Naive B cell (primary cell): ENCODE measurements at regions not wholly inside any gene's neighbourhood (a gene's known extent, or its start where the extent isn't known, plus 50 kb on each side); places are given as distances from the start of the nearest gene placed in this dataset.
A peak's percentile ranks its signal among the peaks of the same experiment; 100 is the strongest.
"Not testable (repeated sequence)": the region's sequence is repeated elsewhere in the genome, so short reads cannot be mapped to it uniquely, and the experiment has no call there.

Experiments
- ATAC-seq, 2 donors: fragments of 150-1000 bp; cut with Tn5 transposase; 2 replicates each; pipeline ENCODE4 v1.10.0; 2021; ENCODE audit warnings: low read depth in 2 of 2, mild to moderate bottlenecking in 2 of 2, moderate library complexity in 2 of 2
- DNase-seq: peaks from one replicate; pipeline ENCODE4 v3.0.0; 2022
- H3K27ac Mint-ChIP-seq, 6 donors: one replicate each; pipeline ENCODE4 v1.8.0; 2020 to 2022; ENCODE audit warnings: mild to moderate bottlenecking in 6 of 6, mixed read lengths in 6 of 6, moderate library complexity in 5 of 6, inconsistent platforms in 2 of 6
- H3K27me3 Mint-ChIP-seq, 3 donors: one replicate each; pipeline ENCODE4 v1.8.0; 2021 to 2022; ENCODE audit warnings: mixed read lengths in 3 of 3, mild to moderate bottlenecking in 1 of 3
- H3K36me3 Mint-ChIP-seq, 2 donors: one replicate each; pipeline ENCODE4 v1.8.0; 2020 to 2022; ENCODE audit warnings: mixed read lengths in 2 of 2, inconsistent platforms in 1 of 2, mild to moderate bottlenecking in 1 of 2
- H3K4me1 Mint-ChIP-seq, 3 donors: one replicate each; pipeline ENCODE4 v1.8.0; 2020 to 2022; ENCODE audit warnings: mixed read lengths in 3 of 3, inconsistent platforms in 1 of 3, mild to moderate bottlenecking in 1 of 3, moderate library complexity in 1 of 3
- H3K4me3 Mint-ChIP-seq, 8 donors: one replicate each; pipeline ENCODE4 v1.8.0; 2020 to 2022; ENCODE audit warnings: mild to moderate bottlenecking in 8 of 8, mixed read lengths in 8 of 8, moderate library complexity in 8 of 8, inconsistent platforms in 2 of 8
- H3K9me3 Mint-ChIP-seq, 7 donors: one replicate each; pipeline ENCODE4 v1.8.0; 2020 to 2022; ENCODE audit warnings: mixed read lengths in 7 of 7, mild to moderate bottlenecking in 5 of 7, inconsistent platforms in 2 of 7, moderate library complexity in 1 of 7

DNA sequence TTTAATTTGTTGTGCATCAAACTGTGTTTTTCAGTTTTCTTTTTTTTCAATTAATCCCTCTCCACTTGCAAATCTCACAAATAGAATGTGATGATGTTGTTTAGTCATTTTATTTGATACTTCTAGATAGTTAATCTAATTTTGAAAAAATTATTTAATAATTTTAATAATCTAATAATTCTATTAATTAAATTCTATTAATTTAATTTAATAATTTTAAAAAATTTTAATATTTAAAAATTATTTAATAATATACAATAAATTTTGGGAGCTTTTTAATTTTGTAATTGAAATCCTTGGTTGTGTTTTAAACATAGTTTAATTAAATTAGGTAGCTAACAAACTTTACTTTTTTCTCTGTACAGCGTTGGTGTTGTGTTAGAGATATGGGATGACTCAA, 393.8 kb downstream of the OLFM4 start:
- Mint-ChIP-seq H3K4me1 (no peaks in the 10 kb centered on the region), H3K27me3 (no peaks in the 10 kb centered on the region), H3K9me3 (peaks cover 0 to 14% (median 1%) of the 10 kb centered on the region in 7 donors), H3K36me3 (no peaks in the 10 kb centered on the region), H3K4me3 (no peak overlapping the region), H3K27ac (no peak overlapping the region)
- DNase-seq (no peak), ATAC-seq (no peak)

DNA sequence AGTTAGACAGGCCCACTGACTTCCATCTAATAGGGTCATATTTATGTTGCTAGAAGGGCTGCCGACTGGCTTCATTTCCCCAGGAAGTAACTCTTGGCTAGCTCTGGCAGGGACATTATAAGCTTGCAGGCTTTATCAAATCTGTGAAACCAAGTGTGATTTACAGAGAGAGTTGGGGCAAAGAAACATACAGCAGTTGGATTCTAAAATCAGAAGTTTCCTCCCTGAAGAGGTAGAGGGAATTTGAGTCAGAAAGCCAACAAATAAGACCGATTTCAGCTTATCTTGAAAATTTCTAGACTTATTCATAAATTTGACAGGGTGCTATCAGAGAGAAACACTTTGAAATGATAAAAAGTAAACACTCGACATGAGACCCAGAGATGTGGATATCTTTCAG, 407.8 kb downstream of the OLFM4 start:
- DNase-seq (no peak), ATAC-seq (no peak)
- H3K9me3 Mint-ChIP-seq, result peaks cover 0 to 12% (median 4%) of the 10 kb centered on the region in 7 donors
- H3K27me3 Mint-ChIP-seq, result no peaks in the 10 kb centered on the region
- no peak overlapping the region for H3K27ac Mint-ChIP-seq
- H3K4me3 Mint-ChIP-seq, result no peak overlapping the region
- H3K4me1 Mint-ChIP-seq, result no peaks in the 10 kb centered on the region
- H3K36me3 Mint-ChIP-seq, result no peaks in the 10 kb centered on the region

GRCh38 chr13:53439439-53440225, 411.0 kb downstream of the OLFM4 start:
- Mint-ChIP-seq H3K27me3 (no peaks in the 10 kb centered on the region), H3K9me3 (peaks cover 0 to 10% (median 5%) of the 10 kb centered on the region in 7 donors), H3K4me3 (no peak overlapping the region), H3K4me1 (no peaks in the 10 kb centered on the region), H3K36me3 (no peaks in the 10 kb centered on the region), H3K27ac (no peak overlapping the region)
- DNase-seq (no peak), ATAC-seq (no peak)

- Mint-ChIP-seq H3K27ac (no peak overlapping the region), H3K9me3 (peaks cover 4 to 11% (median 8%) of the 10 kb centered on the region in 7 donors), H3K36me3 (no peaks in the 10 kb centered on the region), H3K4me1 (no peaks in the 10 kb centered on the region), H3K27me3 (no peaks in the 10 kb centered on the region), H3K4me3 (no peak overlapping the region)
- DNase-seq (no peak), ATAC-seq (no peak)
Observed at GRCh38 chr13:53442979-53443378, 414.4 kb downstream of the OLFM4 start.

DNA sequence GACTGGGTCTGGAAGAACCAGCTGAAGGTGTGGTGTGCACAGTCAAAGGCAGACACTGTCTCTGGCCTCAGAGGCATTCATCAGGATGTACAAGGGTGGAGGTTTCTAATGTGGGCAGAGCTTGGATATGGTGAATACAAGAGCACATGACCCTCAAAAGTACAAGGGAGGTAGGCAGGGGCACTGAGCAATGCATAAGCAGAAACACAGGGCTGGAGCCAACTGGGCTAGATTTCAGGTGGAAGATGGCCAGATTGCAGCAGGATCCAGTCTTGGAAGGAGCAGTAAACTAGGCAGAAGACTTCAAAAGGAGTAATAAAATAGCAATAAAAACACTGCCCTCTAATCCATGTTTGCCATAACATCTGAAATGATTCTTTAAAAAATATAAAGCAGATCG, 417.1 kb downstream of the OLFM4 start:
- no peak overlapping the region for H3K27ac Mint-ChIP-seq
- H3K36me3 Mint-ChIP-seq, result peaks cover 0 to 7% of the 10 kb centered on the region in 2 donors
- no peaks in the 10 kb centered on the region for H3K27me3 Mint-ChIP-seq
- no peak for ATAC-seq
- no peak for DNase-seq
- H3K9me3 Mint-ChIP-seq, result peaks cover 16 to 27% (median 20%) of the 10 kb centered on the region in 7 donors
- H3K4me3 Mint-ChIP-seq, result no peak overlapping the region
- H3K4me1 Mint-ChIP-seq, result no peaks in the 10 kb centered on the region

DNA sequence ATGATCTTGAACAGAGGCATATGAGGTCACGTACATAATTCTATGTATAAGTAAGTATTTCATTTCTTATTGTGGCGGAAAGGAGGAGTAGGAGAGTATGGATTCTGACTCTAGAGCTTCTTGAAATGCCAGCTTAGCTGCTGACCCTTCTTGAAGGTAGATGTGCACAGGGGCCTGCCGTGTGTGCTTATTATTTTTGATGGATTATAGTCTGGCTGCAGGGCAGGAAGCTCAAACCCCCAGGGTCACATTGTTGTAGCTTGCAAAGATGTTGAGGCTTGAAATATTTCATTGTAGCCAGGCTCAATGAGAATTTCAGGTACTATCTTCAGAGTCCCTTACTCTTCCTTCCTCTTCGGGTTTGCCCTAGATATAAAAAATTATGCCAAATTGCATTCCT, 418.8 kb downstream of the OLFM4 start:
- no peak for DNase-seq
- ATAC-seq, result no peak
- H3K9me3 Mint-ChIP-seq, result peaks cover 16 to 33% (median 28%) of the 10 kb centered on the region in 7 donors
- H3K27me3 Mint-ChIP-seq, result no peaks in the 10 kb centered on the region
- no peaks in the 10 kb centered on the region for H3K4me1 Mint-ChIP-seq
- no peak overlapping the region for H3K27ac Mint-ChIP-seq
- peaks cover 0 to 7% of the 10 kb centered on the region in 2 donors for H3K36me3 Mint-ChIP-seq
- no peak overlapping the region for H3K4me3 Mint-ChIP-seq

- DNase-seq (no peak), ATAC-seq (no peak)
- Mint-ChIP-seq H3K27me3 (no peaks in the 10 kb centered on the region), H3K36me3 (peaks cover 0 to 7% of the 10 kb centered on the region in 2 donors), H3K4me3 (no peak overlapping the region), H3K27ac (no peak overlapping the region), H3K4me1 (no peaks in the 10 kb centered on the region), H3K9me3 (peaks cover 16 to 33% (median 28%) of the 10 kb centered on the region in 7 donors)
Observed at GRCh38 chr13:53447863-53448262, 419.2 kb downstream of the OLFM4 start.

- not testable (repeated sequence) for ATAC-seq, H3K36me3 Mint-ChIP-seq, H3K27me3 Mint-ChIP-seq, H3K4me3 Mint-ChIP-seq, H3K4me1 Mint-ChIP-seq, DNase-seq, H3K27ac Mint-ChIP-seq
- H3K9me3 Mint-ChIP-seq, result peaks cover 19 to 42% (median 21%) of the 10 kb centered on the region in 7 donors
Observed at GRCh38 chr13:53452263-53452808, 423.7 kb downstream of the OLFM4 start.

- DNase-seq, result no peak
- H3K27ac Mint-ChIP-seq, result no peak overlapping the region
- peaks cover 0 to 27% (median 20%) of the 10 kb centered on the region in 7 donors for H3K9me3 Mint-ChIP-seq
- no peaks in the 10 kb centered on the region for H3K36me3 Mint-ChIP-seq
- no peaks in the 10 kb centered on the region for H3K4me1 Mint-ChIP-seq
- ATAC-seq, result no peak
- no peaks in the 10 kb centered on the region for H3K27me3 Mint-ChIP-seq
- H3K4me3 Mint-ChIP-seq, result no peak overlapping the region
Observed at GRCh38 chr13:53460796-53461195, 432.2 kb downstream of the OLFM4 start.

DNA sequence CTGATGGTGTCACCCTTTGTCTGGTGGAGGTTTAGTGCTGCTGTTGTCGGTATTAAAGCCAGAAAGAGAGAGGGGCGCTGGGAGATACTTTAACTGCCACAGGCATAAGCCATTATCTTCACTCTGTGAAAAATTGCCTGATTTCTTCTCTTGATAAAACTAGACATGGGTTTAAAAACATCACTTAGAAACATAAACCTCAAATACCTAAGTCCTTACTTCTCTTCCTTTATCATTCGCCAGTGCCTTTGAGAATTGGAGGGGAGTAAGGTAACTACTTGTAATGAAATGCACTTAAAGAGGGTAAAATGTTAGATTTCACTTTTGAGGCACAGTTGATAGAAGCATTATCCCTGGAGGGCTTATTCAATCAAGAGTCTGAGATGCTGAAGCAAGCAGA, 434.5 kb downstream of the OLFM4 start:
- no peaks in the 10 kb centered on the region for H3K27me3 Mint-ChIP-seq
- H3K36me3 Mint-ChIP-seq, result no peaks in the 10 kb centered on the region
- H3K9me3 Mint-ChIP-seq, result peaks cover 0 to 20% (median 16%) of the 10 kb centered on the region in 7 donors
- no peak overlapping the region for H3K4me3 Mint-ChIP-seq
- ATAC-seq, result no peak
- no peaks in the 10 kb centered on the region for H3K4me1 Mint-ChIP-seq
- H3K27ac Mint-ChIP-seq, result no peak overlapping the region
- no peak for DNase-seq

- Mint-ChIP-seq H3K27me3 (no peaks in the 10 kb centered on the region), H3K36me3 (no peaks in the 10 kb centered on the region), H3K4me3 (no peak overlapping the region), H3K4me1 (no peaks in the 10 kb centered on the region), H3K9me3 (peaks cover 0 to 19% (median 6%) of the 10 kb centered on the region in 7 donors), H3K27ac (no peak overlapping the region)
- no peak for ATAC-seq
- no peak for DNase-seq
Observed at GRCh38 chr13:53466576-53466975, 438.0 kb downstream of the OLFM4 start.

DNA sequence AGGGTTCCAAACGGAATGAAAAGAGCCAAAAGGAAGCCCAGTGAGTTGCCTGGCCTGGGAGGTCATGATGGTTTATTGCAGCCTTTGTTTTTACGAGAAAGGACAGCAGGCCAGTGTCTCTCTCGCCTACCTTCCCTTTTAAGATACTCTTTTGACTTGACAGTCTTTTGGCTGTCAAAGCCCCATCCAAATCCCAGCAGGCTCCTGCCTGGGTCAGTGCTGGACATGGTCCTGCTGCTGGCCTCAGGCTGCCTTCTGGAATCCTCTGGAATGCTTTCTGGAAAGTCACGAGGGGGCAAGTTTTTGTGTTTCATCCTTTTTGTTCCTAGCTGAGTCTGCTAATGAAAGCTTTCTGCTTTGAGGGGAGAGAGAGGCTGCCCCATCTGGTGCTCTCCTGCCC, 444.8 kb downstream of the OLFM4 start:
- ATAC-seq (no peak), DNase-seq (no peak)
- no peaks in the 10 kb centered on the region for H3K36me3 Mint-ChIP-seq
- H3K27me3 Mint-ChIP-seq, result no peaks in the 10 kb centered on the region
- peaks cover 0 to 13% (median 0%) of the 10 kb centered on the region in 7 donors for H3K9me3 Mint-ChIP-seq
- H3K27ac Mint-ChIP-seq, result no peak overlapping the region
- H3K4me3 Mint-ChIP-seq, result no peak overlapping the region
- no peaks in the 10 kb centered on the region for H3K4me1 Mint-ChIP-seq

GRCh38 chr13:53474878-53475277, 446.3 kb downstream of the OLFM4 start:
- Mint-ChIP-seq H3K27ac (no peak overlapping the region), H3K36me3 (no peaks in the 10 kb centered on the region), H3K4me3 (no peak overlapping the region), H3K27me3 (no peaks in the 10 kb centered on the region), H3K4me1 (no peaks in the 10 kb centered on the region), H3K9me3 (peaks cover 0 to 12% (median 2%) of the 10 kb centered on the region in 7 donors)
- no peak for DNase-seq
- no peak for ATAC-seq

GRCh38 chr13:53490752-53491151, 462.1 kb downstream of the OLFM4 start:
- no peak overlapping the region for H3K27ac Mint-ChIP-seq
- H3K4me1 Mint-ChIP-seq, result no peaks in the 10 kb centered on the region
- DNase-seq, result no peak
- no peaks in the 10 kb centered on the region for H3K27me3 Mint-ChIP-seq
- no peaks in the 10 kb centered on the region for H3K36me3 Mint-ChIP-seq
- peak overlapping the region in 1 of 8 donors; percentile 24 for H3K4me3 Mint-ChIP-seq
- H3K9me3 Mint-ChIP-seq, result peaks cover 0 to 11% (median 2%) of the 10 kb centered on the region in 7 donors
- no peak for ATAC-seq
